ENCODE measurements at regions not wholly inside any gene's neighbourhood (a gene's known extent, or its start where the extent isn't known, plus 50 kb on each side); places are given as distances from the start of the nearest gene placed in this dataset.

GRCh38 chr5:86971034-86971571 is 296.6 kb upstream of the RASA1 start:
- no peaks in the 10 kb centered on the region for H3K9me3 ChIP-seq (ENCODE audit: control insufficient read depth, low read length)
- no peak overlapping the region for H3K9ac ChIP-seq
- no peaks in the 10 kb centered on the region for H3K4me1 ChIP-seq
- no peaks in the 10 kb centered on the region for H3K36me3 ChIP-seq (ENCODE audit: control insufficient read depth, insufficient read depth, low read length)
- H3K4me3 ChIP-seq (ENCODE audit: low read depth, low read length), result no peak overlapping the region
- peak overlapping the region; percentile 62 for H2AFZ ChIP-seq
- H3K79me2 ChIP-seq, result no peaks in the 10 kb centered on the region
- no peaks in the 10 kb centered on the region for H3K27me3 ChIP-seq (ENCODE audit: control insufficient read depth, insufficient read depth, low read length)
- H3K27ac ChIP-seq, result no peak overlapping the region
- TF ChIP-seq, protein P1, sequence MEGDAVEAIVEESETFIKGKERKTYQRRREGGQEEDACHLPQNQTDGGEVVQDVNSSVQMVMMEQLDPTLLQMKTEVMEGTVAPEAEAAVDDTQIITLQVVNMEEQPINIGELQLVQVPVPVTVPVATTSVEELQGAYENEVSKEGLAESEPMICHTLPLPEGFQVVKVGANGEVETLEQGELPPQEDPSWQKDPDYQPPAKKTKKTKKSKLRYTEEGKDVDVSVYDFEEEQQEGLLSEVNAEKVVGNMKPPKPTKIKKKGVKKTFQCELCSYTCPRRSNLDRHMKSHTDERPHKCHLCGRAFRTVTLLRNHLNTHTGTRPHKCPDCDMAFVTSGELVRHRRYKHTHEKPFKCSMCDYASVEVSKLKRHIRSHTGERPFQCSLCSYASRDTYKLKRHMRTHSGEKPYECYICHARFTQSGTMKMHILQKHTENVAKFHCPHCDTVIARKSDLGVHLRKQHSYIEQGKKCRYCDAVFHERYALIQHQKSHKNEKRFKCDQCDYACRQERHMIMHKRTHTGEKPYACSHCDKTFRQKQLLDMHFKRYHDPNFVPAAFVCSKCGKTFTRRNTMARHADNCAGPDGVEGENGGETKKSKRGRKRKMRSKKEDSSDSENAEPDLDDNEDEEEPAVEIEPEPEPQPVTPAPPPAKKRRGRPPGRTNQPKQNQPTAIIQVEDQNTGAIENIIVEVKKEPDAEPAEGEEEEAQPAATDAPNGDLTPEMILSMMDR (IDR thresholded peaks at IDR 0.05), result peak; percentile 8
- H3K4me2 ChIP-seq (ENCODE audit: low read length), result no peak overlapping the region

- H3K4me3 ChIP-seq (ENCODE audit: low read depth, low read length), result no peak overlapping the region
- no peak overlapping the region for H3K4me2 ChIP-seq (ENCODE audit: low read length)
- H3K9ac ChIP-seq, result no peak overlapping the region
- no peaks in the 10 kb centered on the region for H3K79me2 ChIP-seq
- H3K9me3 ChIP-seq (ENCODE audit: control insufficient read depth, low read length), result no peaks in the 10 kb centered on the region
- TF ChIP-seq, protein P1 (IDR thresholded peaks at IDR 0.05), result no peak
- H3K27ac ChIP-seq, result no peak overlapping the region
- H3K27me3 ChIP-seq (ENCODE audit: control insufficient read depth, insufficient read depth, low read length), result no peaks in the 10 kb centered on the region
- H3K36me3 ChIP-seq (ENCODE audit: control insufficient read depth, insufficient read depth, low read length), result no peaks in the 10 kb centered on the region
- no peak overlapping the region for H2AFZ ChIP-seq
- no peaks in the 10 kb centered on the region for H3K4me1 ChIP-seq
These were observed 292.7 kb upstream of the RASA1 start for GRCh38 chr5:86974955-86975354.

DNA sequence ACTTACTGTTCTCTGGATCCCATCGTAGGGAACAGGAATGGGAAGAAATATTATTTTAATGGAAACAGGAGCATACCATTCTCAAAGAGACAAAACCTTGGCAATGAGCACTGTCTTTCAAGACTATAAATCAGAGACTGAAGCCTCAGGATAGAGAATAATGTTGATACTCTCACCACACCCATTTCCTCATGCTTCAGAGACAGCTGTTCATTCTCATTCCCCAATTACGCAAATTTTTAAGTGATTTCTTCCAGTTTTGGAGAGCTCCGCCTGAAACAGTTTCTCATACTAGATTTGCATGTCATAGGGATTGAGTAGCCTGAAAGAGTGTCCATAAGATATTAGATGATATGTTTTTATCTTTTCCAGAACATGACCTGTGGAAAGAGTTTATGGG is 290.5 kb upstream of the RASA1 start:
- H2AFZ ChIP-seq, result no peak overlapping the region
- TF ChIP-seq, protein P1 (IDR thresholded peaks at IDR 0.05), result no peak

GRCh38 chr5:86977808-86978207 is 289.9 kb upstream of the RASA1 start:
- Histone ChIP-seq H3K4me1 (no peaks in the 10 kb centered on the region), H3K4me2 (ENCODE audit: low read length) (no peak overlapping the region), H3K27ac (no peak overlapping the region), H3K79me2 (no peaks in the 10 kb centered on the region), H3K36me3 (ENCODE audit: control insufficient read depth, insufficient read depth, low read length) (no peaks in the 10 kb centered on the region), H3K9me3 (ENCODE audit: control insufficient read depth, low read length) (no peaks in the 10 kb centered on the region), H3K4me3 (ENCODE audit: low read depth, low read length) (no peak overlapping the region), H2AFZ (no peak overlapping the region), H3K27me3 (ENCODE audit: control insufficient read depth, insufficient read depth, low read length) (no peaks in the 10 kb centered on the region), H3K9ac (no peak overlapping the region)
- TF ChIP-seq, protein P1 (IDR thresholded peaks at IDR 0.05), result no peak

More for the DNA sequence above, 290.5 kb upstream of the RASA1 start:
- Histone ChIP-seq H3K4me3 (ENCODE audit: low read depth, low read length) (no peak overlapping the region), H3K4me2 (ENCODE audit: low read length) (no peak overlapping the region), H3K79me2 (no peaks in the 10 kb centered on the region), H3K27me3 (ENCODE audit: control insufficient read depth, insufficient read depth, low read length) (no peaks in the 10 kb centered on the region), H3K4me1 (no peaks in the 10 kb centered on the region), H3K36me3 (ENCODE audit: control insufficient read depth, insufficient read depth, low read length) (no peaks in the 10 kb centered on the region), H3K9me3 (ENCODE audit: control insufficient read depth, low read length) (no peaks in the 10 kb centered on the region), H3K27ac (no peak overlapping the region), H3K9ac (no peak overlapping the region)

DNA sequence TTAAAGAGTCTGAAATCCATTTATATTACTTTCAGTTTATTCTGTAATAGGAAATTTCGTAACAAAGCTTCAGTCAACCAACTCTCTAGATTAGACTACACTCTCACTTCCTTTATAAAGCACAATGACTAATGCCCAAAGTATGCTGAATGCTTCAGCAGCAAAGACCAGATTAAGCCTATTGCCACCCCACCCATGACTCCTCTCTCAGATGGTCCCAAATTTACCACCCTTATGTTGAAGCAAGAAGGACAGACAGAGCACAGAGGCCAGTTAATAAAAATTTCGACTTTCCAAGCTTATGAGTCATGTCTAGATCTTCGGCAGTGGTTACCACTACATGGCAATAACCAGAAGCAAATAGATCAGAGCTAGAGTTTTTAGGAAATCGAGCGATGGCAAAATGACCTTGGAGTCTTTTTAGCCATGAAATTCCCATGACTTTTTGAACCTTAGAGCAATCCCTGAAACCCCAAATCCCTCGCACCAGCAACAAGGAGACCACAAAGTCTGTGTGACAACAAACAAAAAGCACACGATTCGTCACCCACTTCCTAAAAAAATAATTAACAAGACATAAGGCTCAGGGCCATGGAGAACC is 287.8 kb upstream of the RASA1 start:
- Histone ChIP-seq H3K79me2 (no peaks in the 10 kb centered on the region), H3K27me3 (ENCODE audit: control insufficient read depth, insufficient read depth, low read length) (no peaks in the 10 kb centered on the region), H3K4me1 (no peaks in the 10 kb centered on the region), H3K4me3 (ENCODE audit: low read depth, low read length) (no peak overlapping the region), H3K9me3 (ENCODE audit: control insufficient read depth, low read length) (no peaks in the 10 kb centered on the region), H3K9ac (no peak overlapping the region), H3K4me2 (ENCODE audit: low read length) (no peak overlapping the region), H3K27ac (no peak overlapping the region), H2AFZ (no peak overlapping the region), H3K36me3 (ENCODE audit: control insufficient read depth, insufficient read depth, low read length) (no peaks in the 10 kb centered on the region)
- TF ChIP-seq, protein P1 (IDR thresholded peaks at IDR 0.05), result no peak

All from parathyroid adenoma (tissue), 2 donors.